ENCODE measurements at regions not wholly inside any gene's neighbourhood (a gene's known extent, or its start where the extent isn't known, plus 50 kb on each side); places are given as distances from the start of the nearest gene placed in this dataset.

DNA sequence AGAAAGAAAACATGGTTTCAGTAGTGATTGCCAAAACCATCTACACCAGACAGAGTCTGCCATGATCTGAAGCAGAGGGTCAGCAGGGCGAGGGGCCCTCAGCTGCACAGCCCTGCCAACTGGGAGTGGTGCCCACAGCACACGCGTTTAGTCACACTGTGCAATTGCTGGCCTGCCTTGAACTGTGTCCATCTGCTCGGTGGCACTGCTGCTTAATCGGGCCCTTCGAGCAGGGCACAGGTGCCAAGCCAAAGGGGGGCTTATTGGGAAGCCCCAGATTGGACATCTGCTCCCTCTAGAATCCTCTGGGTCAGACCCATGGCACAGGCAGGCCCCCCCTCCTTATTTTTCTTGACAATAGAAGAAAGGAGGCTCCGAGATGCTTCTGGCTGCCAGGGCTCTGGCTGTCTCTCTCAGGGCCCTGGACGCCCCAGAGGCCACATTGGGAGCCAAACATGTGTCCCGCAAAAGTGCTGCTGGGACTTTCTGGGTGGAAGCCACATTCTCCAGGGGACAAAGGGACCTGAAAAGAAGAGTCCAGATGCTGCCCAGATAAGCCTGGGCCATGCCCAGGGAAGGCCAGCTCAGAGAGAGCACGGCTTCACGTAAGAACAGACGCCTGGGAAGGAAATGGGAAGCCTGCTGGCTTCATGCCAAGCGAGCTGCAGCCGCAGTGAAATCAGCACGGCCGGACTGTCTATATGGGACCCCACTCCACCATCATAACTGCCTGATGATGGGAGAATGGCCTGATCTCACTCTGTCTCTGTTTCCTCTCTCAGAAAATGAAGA is 349.2 kb downstream of the GADD45G start:
- no peaks in the 10 kb centered on the region for H3K36me3 ChIP-seq (ENCODE audit: control insufficient read depth, insufficient read depth, low read length)
- Mint-ChIP-seq H3K27me3 (ENCODE audit: insufficient read depth, unreplicated experiment) (no peaks in the 10 kb centered on the region), H3K36me3 (ENCODE audit: insufficient read depth, unreplicated experiment) (no peaks in the 10 kb centered on the region), H3K4me3 (ENCODE audit: unreplicated experiment) (no peak overlapping the region), H3K27ac (ENCODE audit: unreplicated experiment) (no peak overlapping the region), H3K4me1 (ENCODE audit: low read depth, unreplicated experiment) (no peaks in the 10 kb centered on the region), H3K9me3 (ENCODE audit: unreplicated experiment) (no peaks in the 10 kb centered on the region)
- H3K4me1 ChIP-seq, result no peaks in the 10 kb centered on the region
- ChIA-PET CTCF (no interaction called here), POLR2A (no interaction called here)
- no peaks in the 10 kb centered on the region for H3K27me3 ChIP-seq (replicated peaks; ENCODE audit: control insufficient read depth, insufficient read depth, low read length)
- no TSS peak for BruUV-seq (replicated peaks)
- intact Hi-C loops (cut with micrococcal nuclease; ENCODE audit: unreplicated experiment), result no loop called here
- no peak for DNase-seq
- TF ChIP-seq, protein P1, sequence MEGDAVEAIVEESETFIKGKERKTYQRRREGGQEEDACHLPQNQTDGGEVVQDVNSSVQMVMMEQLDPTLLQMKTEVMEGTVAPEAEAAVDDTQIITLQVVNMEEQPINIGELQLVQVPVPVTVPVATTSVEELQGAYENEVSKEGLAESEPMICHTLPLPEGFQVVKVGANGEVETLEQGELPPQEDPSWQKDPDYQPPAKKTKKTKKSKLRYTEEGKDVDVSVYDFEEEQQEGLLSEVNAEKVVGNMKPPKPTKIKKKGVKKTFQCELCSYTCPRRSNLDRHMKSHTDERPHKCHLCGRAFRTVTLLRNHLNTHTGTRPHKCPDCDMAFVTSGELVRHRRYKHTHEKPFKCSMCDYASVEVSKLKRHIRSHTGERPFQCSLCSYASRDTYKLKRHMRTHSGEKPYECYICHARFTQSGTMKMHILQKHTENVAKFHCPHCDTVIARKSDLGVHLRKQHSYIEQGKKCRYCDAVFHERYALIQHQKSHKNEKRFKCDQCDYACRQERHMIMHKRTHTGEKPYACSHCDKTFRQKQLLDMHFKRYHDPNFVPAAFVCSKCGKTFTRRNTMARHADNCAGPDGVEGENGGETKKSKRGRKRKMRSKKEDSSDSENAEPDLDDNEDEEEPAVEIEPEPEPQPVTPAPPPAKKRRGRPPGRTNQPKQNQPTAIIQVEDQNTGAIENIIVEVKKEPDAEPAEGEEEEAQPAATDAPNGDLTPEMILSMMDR (IDR thresholded peaks at IDR 0.05; ENCODE audit: insufficient read depth in 1 of 2, low read depth in 1 of 2, low read length in 1 of 2, severe bottlenecking in 1 of 2, unreplicated experiment in 1 of 2), result no peak
- H3K4me3 ChIP-seq (ENCODE audit: low read depth, low read length), result no peak overlapping the region
- H3K9me3 ChIP-seq, result no peaks in the 10 kb centered on the region

DNA sequence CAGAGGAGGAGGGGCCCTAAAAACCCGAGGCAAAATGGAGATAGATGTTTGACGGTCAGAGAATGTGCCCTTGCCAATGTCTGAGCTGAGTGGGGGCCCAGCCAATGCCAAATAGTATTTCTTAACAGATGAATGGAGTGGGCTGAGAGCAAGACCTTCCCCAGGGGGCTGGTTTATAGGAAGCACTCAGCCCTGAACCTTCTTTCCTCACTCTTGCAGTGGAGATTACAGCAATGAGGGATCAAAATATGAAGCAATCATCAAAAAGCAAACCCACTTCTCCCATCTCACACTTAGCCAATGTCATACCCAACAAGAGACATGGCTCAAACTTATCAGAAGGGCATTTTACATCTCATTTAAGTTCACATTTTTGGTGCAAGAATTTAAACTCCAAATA is 350.3 kb downstream of the GADD45G start:
- no peak for DNase-seq
- POLR2A ChIA-PET, result no interaction called here
- Mint-ChIP-seq H3K27ac (ENCODE audit: unreplicated experiment) (no peak overlapping the region), H3K9me3 (ENCODE audit: unreplicated experiment) (no peaks in the 10 kb centered on the region), H3K4me3 (ENCODE audit: unreplicated experiment) (no peak overlapping the region), H3K4me1 (ENCODE audit: low read depth, unreplicated experiment) (no peaks in the 10 kb centered on the region), H3K36me3 (ENCODE audit: insufficient read depth, unreplicated experiment) (no peaks in the 10 kb centered on the region), H3K27me3 (ENCODE audit: insufficient read depth, unreplicated experiment) (no peaks in the 10 kb centered on the region)
- Histone ChIP-seq H3K4me1 (no peaks in the 10 kb centered on the region), H3K9me3 (no peaks in the 10 kb centered on the region), H3K27me3 (replicated peaks; ENCODE audit: control insufficient read depth, insufficient read depth, low read length) (no peaks in the 10 kb centered on the region), H3K4me3 (ENCODE audit: low read depth, low read length) (no peak overlapping the region), H3K36me3 (ENCODE audit: control insufficient read depth, insufficient read depth, low read length) (no peaks in the 10 kb centered on the region)
- intact Hi-C loops (cut with micrococcal nuclease; ENCODE audit: unreplicated experiment), result no loop called here
- TF ChIP-seq, protein P1 (IDR thresholded peaks at IDR 0.05; ENCODE audit: insufficient read depth in 1 of 2, low read depth in 1 of 2, low read length in 1 of 2, severe bottlenecking in 1 of 2, unreplicated experiment in 1 of 2), result no peak
- CTCF ChIA-PET, result no interaction called here
- no TSS peak for BruUV-seq (replicated peaks)

DNA sequence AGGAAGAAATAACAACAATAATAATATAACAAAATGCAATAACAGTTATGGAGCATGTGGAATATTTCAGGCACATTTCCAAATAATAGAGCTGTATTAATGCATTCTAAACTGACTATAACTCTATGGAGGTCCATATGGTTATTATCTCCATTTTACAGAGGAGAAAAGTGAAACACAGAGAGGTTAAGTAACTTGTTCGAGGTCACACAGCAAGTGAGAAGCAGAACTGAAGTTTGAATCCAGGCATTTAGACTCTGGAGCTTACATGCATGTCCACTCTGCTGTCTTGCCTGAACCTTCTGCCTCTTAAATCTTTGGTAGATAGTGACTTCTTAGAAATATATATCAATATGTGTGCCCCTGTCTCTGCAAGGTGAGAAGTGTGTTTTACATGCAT is 350.8 kb downstream of the GADD45G start:
- H3K4me3 Mint-ChIP-seq (ENCODE audit: unreplicated experiment), result no peak overlapping the region
- H3K36me3 Mint-ChIP-seq (ENCODE audit: insufficient read depth, unreplicated experiment), result no peaks in the 10 kb centered on the region
- Histone ChIP-seq H3K4me3 (ENCODE audit: low read depth, low read length) (no peak overlapping the region), H3K4me1 (no peaks in the 10 kb centered on the region), H3K36me3 (ENCODE audit: control insufficient read depth, insufficient read depth, low read length) (no peaks in the 10 kb centered on the region), H3K9me3 (no peaks in the 10 kb centered on the region), H3K27me3 (replicated peaks; ENCODE audit: control insufficient read depth, insufficient read depth, low read length) (no peaks in the 10 kb centered on the region)
- no peaks in the 10 kb centered on the region for H3K4me1 Mint-ChIP-seq (ENCODE audit: low read depth, unreplicated experiment)
- no peak for DNase-seq
- intact Hi-C loops (cut with micrococcal nuclease; ENCODE audit: unreplicated experiment), result no loop called here
- ChIA-PET POLR2A (no interaction called here), CTCF (no interaction called here)
- no peaks in the 10 kb centered on the region for H3K27me3 Mint-ChIP-seq (ENCODE audit: insufficient read depth, unreplicated experiment)
- no peak overlapping the region for H3K27ac Mint-ChIP-seq (ENCODE audit: unreplicated experiment)
- BruUV-seq (replicated peaks), result no TSS peak
- H3K9me3 Mint-ChIP-seq (ENCODE audit: unreplicated experiment), result no peaks in the 10 kb centered on the region
- TF ChIP-seq, protein P1 (IDR thresholded peaks at IDR 0.05; ENCODE audit: insufficient read depth in 1 of 2, low read depth in 1 of 2, low read length in 1 of 2, severe bottlenecking in 1 of 2, unreplicated experiment in 1 of 2), result no peak

Data from Caco-2 (cell line).